ENCODE measurements at regions not wholly inside any gene's neighbourhood (a gene's known extent, or its start where the extent isn't known, plus 50 kb on each side); places are given as distances from the start of the nearest gene placed in this dataset.

DNA sequence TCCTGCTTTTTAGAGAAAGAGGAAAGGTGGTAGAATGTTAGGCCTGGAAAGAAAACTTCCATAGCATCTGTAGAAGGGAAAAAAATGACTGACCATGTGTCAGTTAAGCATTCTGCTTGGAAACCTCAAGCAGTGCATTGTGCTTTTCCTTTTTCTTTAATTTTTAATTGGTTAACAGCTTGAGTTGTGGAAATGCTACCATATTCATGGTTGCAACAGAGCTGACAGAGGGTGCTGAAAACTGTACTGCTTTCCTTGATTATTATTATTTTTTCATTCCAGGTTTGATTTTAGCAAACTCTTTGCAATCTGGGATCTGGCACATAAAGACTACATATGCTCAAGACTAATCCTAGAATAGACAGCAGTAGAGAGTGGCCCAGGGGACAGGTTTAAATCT lies 404.5 kb downstream of the EPHA4 start:
- no peak overlapping the region for H3K4me3 ChIP-seq
- intact Hi-C loops (cut with DNase I) = no loop called here
- ATAC-seq = no peak

GRCh38 chr2:221169724-221170123 lies 402.4 kb downstream of the EPHA4 start:
- H3K9me3 ChIP-seq = no peaks in the 10 kb centered on the region
- H3K4me3 ChIP-seq = no peak overlapping the region
- no peaks in the 10 kb centered on the region for H3K36me3 ChIP-seq
- no peak overlapping the region for H3K27ac ChIP-seq
- no peaks in the 10 kb centered on the region for H3K27me3 ChIP-seq
- ATAC-seq = no peak
- no peak for FAIRE-seq
- TF ChIP-seq, protein P1, sequence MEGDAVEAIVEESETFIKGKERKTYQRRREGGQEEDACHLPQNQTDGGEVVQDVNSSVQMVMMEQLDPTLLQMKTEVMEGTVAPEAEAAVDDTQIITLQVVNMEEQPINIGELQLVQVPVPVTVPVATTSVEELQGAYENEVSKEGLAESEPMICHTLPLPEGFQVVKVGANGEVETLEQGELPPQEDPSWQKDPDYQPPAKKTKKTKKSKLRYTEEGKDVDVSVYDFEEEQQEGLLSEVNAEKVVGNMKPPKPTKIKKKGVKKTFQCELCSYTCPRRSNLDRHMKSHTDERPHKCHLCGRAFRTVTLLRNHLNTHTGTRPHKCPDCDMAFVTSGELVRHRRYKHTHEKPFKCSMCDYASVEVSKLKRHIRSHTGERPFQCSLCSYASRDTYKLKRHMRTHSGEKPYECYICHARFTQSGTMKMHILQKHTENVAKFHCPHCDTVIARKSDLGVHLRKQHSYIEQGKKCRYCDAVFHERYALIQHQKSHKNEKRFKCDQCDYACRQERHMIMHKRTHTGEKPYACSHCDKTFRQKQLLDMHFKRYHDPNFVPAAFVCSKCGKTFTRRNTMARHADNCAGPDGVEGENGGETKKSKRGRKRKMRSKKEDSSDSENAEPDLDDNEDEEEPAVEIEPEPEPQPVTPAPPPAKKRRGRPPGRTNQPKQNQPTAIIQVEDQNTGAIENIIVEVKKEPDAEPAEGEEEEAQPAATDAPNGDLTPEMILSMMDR (IDR thresholded peaks at IDR 0.05) = no peak
- 93 to 94% methylated on average over 6 of the region's 6 CpGs for WGBS, 2 donors
- H3K4me1 ChIP-seq = no peaks in the 10 kb centered on the region
- DNase-seq = no peak
- intact Hi-C loops (cut with DNase I) = no loop called here

More for the DNA sequence above, 404.5 kb downstream of the EPHA4 start:
- H3K27ac ChIP-seq = no peak overlapping the region
- H3K9me3 ChIP-seq = no peaks in the 10 kb centered on the region
- TF ChIP-seq, protein P1 (IDR thresholded peaks at IDR 0.05) = no peak
- H3K4me1 ChIP-seq = no peaks in the 10 kb centered on the region
- no peaks in the 10 kb centered on the region for H3K27me3 ChIP-seq
- no peak for DNase-seq
- FAIRE-seq = no peak
- H3K36me3 ChIP-seq = no peaks in the 10 kb centered on the region

- no peaks in the 10 kb centered on the region for H3K36me3 ChIP-seq
- no peak overlapping the region for H3K27ac ChIP-seq
- no peaks in the 10 kb centered on the region for H3K27me3 ChIP-seq
- DNase-seq (no peak), FAIRE-seq (no peak), ATAC-seq (no peak)
- WGBS, 2 donors = 73 to 75% methylated on average over 1 of the region's 1 CpG
- no peaks in the 10 kb centered on the region for H3K4me1 ChIP-seq
- H3K4me3 ChIP-seq = no peak overlapping the region
- TF ChIP-seq, protein P1 (IDR thresholded peaks at IDR 0.05) = no peak
- intact Hi-C loops (cut with DNase I) = no loop called here
- no peaks in the 10 kb centered on the region for H3K9me3 ChIP-seq
These were observed 401.6 kb downstream of the EPHA4 start for GRCh38 chr2:221170548-221170947.

GRCh38 chr2:221176667-221177066 lies 395.4 kb downstream of the EPHA4 start:
- no peaks in the 10 kb centered on the region for H3K36me3 ChIP-seq
- DNase-seq (no peak), ATAC-seq (no peak), FAIRE-seq (no peak)
- H3K4me1 ChIP-seq = no peaks in the 10 kb centered on the region
- intact Hi-C loops (cut with DNase I) = no loop called here
- TF ChIP-seq, protein P1 (IDR thresholded peaks at IDR 0.05) = no peak
- H3K27me3 ChIP-seq = no peaks in the 10 kb centered on the region
- H3K4me3 ChIP-seq = no peak overlapping the region
- no peak overlapping the region for H3K27ac ChIP-seq
- WGBS, 2 donors = 59 to 65% methylated on average over 6 of the region's 6 CpGs
- no peaks in the 10 kb centered on the region for H3K9me3 ChIP-seq

DNA sequence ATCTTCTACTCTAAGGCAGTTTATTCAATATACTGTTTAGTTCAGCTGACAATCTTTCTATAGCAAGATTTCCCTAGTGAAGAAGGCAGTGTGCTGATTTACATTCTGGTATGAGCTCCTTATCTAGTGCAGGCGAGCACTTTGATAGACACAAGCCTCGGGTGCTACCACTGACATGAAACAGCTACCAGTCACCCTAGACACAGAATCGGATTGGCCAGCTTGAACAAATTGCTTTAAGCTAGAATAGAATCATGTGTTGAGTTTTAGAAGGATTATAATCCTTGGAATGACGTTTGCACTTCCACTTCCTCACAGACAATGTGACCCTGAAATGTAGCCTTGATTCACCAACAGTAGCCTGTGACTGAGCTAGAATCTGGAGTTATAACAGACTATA lies 394.0 kb downstream of the EPHA4 start:
- FAIRE-seq = no peak
- intact Hi-C loops (cut with DNase I) = no loop called here

More for the DNA sequence above, 394.0 kb downstream of the EPHA4 start:
- no peak for DNase-seq
- WGBS, 2 donors = 25 to 27% methylated on average over 4 of the region's 4 CpGs
- no peak overlapping the region for H3K27ac ChIP-seq
- no peaks in the 10 kb centered on the region for H3K9me3 ChIP-seq
- TF ChIP-seq, protein P1 (IDR thresholded peaks at IDR 0.05) = no peak
- H3K27me3 ChIP-seq = no peaks in the 10 kb centered on the region
- no peak for ATAC-seq
- H3K4me3 ChIP-seq = no peak overlapping the region
- no peaks in the 10 kb centered on the region for H3K4me1 ChIP-seq
- no peaks in the 10 kb centered on the region for H3K36me3 ChIP-seq

All from pancreas (tissue), 10 donors.